Transverse colon (tissue), 4 donors: ENCODE measurements at regions not wholly inside any gene's neighbourhood (a gene's known extent, or its start where the extent isn't known, plus 50 kb on each side); places are given as distances from the start of the nearest gene placed in this dataset.

Experiments used
- DNase-seq: peaks from one replicate; pipeline ENCODE4 v3.0.0-alpha.2; 2019
- H3K27ac ChIP-seq, 4 donors: fragments of 200-600 bp; sonication (generic); 2 replicates each; pipeline ENCODE4 v1.5.1; 2016 to 2018; ENCODE audit warnings: inconsistent platforms in 4 of 4
- H3K27me3 ChIP-seq: fragments of 200-600 bp; sonication (generic); 2 replicates; pipeline ENCODE4 v1.5.1; 2017; ENCODE audit warnings: inconsistent platforms
- H3K36me3 ChIP-seq, 4 donors: fragments of 200-600 bp; sonication (generic); 2 replicates each; pipeline ENCODE4 v1.5.1; 2017 to 2019; ENCODE audit warnings: inconsistent platforms in 4 of 4
- H3K4me1 ChIP-seq, 4 donors: fragments of 200-600 bp; sonication (generic); 2 replicates each; pipeline ENCODE4 v1.5.1; 2017 to 2020; ENCODE audit warnings: inconsistent platforms in 4 of 4
- H3K4me3 ChIP-seq, 4 donors: fragments of 200-600 bp; sonication (generic); 1 replicate in 1 of 4; 2 replicates in 3 of 4; pipeline versions ENCODE4 v1.5.1 to v1.6.1; 2017 to 2019; ENCODE audit warnings: inconsistent platforms in 4 of 4
- H3K9me3 ChIP-seq, 2 donors: fragments of 200-600 bp; sonication (generic); 2 replicates each; pipeline ENCODE4 v1.5.1; 2017 to 2019; ENCODE audit warnings: inconsistent platforms in 2 of 2
- CTCF ChIP-seq, 5 experiments: fragments of 200-600 bp in 3 of 5; fragments of 450-650 bp in 2 of 5; sonication (generic) in 3 of 5; IDR thresholded peaks; 1 replicate in 2 of 5; 2 replicates in 3 of 5; pipeline ENCODE4 v1.5.1; 2016 to 2017; ENCODE audit warnings: antibody characterized with exemption in 5 of 5, inconsistent platforms in 3 of 5, mild to moderate bottlenecking in 2 of 5, moderate library complexity in 1 of 5
- EP300 ChIP-seq: sonication (generic); formaldehyde crosslinking; IDR thresholded peaks from one replicate; pipeline ENCODE4 v1.6.1; 2017; ENCODE audit warnings: antibody characterized with exemption, low read depth
- POLR2A ChIP-seq: fragments of 450-650 bp; IDR thresholded peaks from one replicate; pipeline ENCODE4 v1.6.1; 2016; ENCODE audit warnings: antibody characterized with exemption, mild to moderate bottlenecking, moderate library complexity
- POLR2AphosphoS5 ChIP-seq, 3 donors: sonication (generic); formaldehyde crosslinking; IDR thresholded peaks; one replicate each; pipeline ENCODE4 v1.6.1; 2016; ENCODE audit warnings: antibody characterized with exemption in 3 of 3
- WGBS, 2 donors: methylation state at CpG; one replicate each; pipeline ENCODE4 v1.1.5; 2018; ENCODE audit warnings: low coverage in 1 of 2; 5-methylcytosine and 5-hydroxymethylcytosine counted together
- in situ Hi-C, 4 donors: fragments of 200-750 bp; cut with MboI; loops; one replicate each; pipeline versions ENCODE4 v1.15.0 to v1.15.1; 2017; ENCODE audit warnings: low sequenced_read_pairs in 3 of 4, low pct_ligation_motif_present in 1 of 4, low pct_unique_long_range_greater_than_20kb in 1 of 4
- intact Hi-C: fragments of 100-400 bp; cut with DNase I; formaldehyde crosslinking; loops from one replicate; pipeline ENCODE4 v1.15.1; 2023; ENCODE audit warnings: low total_unique reads

GRCh38 chr5:145221416-145221815 lies 613.7 kb downstream of the PRELID2 start:
- no peaks in the 10 kb centered on the region for H3K27me3 ChIP-seq
- no peaks in the 10 kb centered on the region for H3K4me1 ChIP-seq
- WGBS, 2 donors, result 83 to 94% methylated on average over 1 of the region's 1 CpG
- H3K9me3 ChIP-seq, result no peaks in the 10 kb centered on the region
- no peak for TF ChIP-seq EP300
- TF ChIP-seq CTCF (IDR thresholded peaks at IDR 0.05), result no peak
- TF ChIP-seq POLR2A, result no peak
- TF ChIP-seq POLR2AphosphoS5 (IDR thresholded peaks at IDR 0.05), result no peak
- in situ Hi-C loops (no loop called here), intact Hi-C loops (no loop called here)
- no peak for DNase-seq
- H3K36me3 ChIP-seq, result no peaks in the 10 kb centered on the region
- H3K27ac ChIP-seq, result no peak overlapping the region
- no peak overlapping the region for H3K4me3 ChIP-seq

GRCh38 chr5:145220481-145220880 lies 614.7 kb downstream of the PRELID2 start:
- no peak overlapping the region for H3K4me3 ChIP-seq
- H3K4me1 ChIP-seq, result no peaks in the 10 kb centered on the region
- no peaks in the 10 kb centered on the region for H3K36me3 ChIP-seq
- 83 to 86% methylated on average over 4 to 5 of the region's 5 CpGs for WGBS, 2 donors
- no peaks in the 10 kb centered on the region for H3K9me3 ChIP-seq
- H3K27me3 ChIP-seq, result no peaks in the 10 kb centered on the region
- intact Hi-C loops (no loop called here), in situ Hi-C loops (no loop called here)
- TF ChIP-seq POLR2A, result no peak
- no peak for TF ChIP-seq POLR2AphosphoS5 (IDR thresholded peaks at IDR 0.05)
- no peak for TF ChIP-seq EP300
- TF ChIP-seq CTCF (IDR thresholded peaks at IDR 0.05), result no peak
- H3K27ac ChIP-seq, result no peak overlapping the region
- no peak for DNase-seq

- no peaks in the 10 kb centered on the region for H3K4me1 ChIP-seq
Measured at GRCh38 chr5:145218982-145219381, 616.2 kb downstream of the PRELID2 start.

GRCh38 chr5:145218019-145218418 lies 617.1 kb downstream of the PRELID2 start:
- in situ Hi-C loops (no loop called here), intact Hi-C loops (no loop called here)
- no peak overlapping the region for H3K27ac ChIP-seq
- TF ChIP-seq EP300 (no peak), POLR2A (no peak), CTCF (IDR thresholded peaks at IDR 0.05) (no peak), POLR2AphosphoS5 (IDR thresholded peaks at IDR 0.05) (no peak)
- H3K4me1 ChIP-seq, result no peaks in the 10 kb centered on the region
- no peaks in the 10 kb centered on the region for H3K27me3 ChIP-seq
- WGBS, 2 donors, result 64 to 75% methylated on average over 3 of the region's 3 CpGs
- no peaks in the 10 kb centered on the region for H3K9me3 ChIP-seq
- H3K36me3 ChIP-seq, result no peaks in the 10 kb centered on the region
- DNase-seq, result no peak
- no peak overlapping the region for H3K4me3 ChIP-seq

More at GRCh38 chr5:145218982-145219381, 616.2 kb downstream of the PRELID2 start:
- Histone ChIP-seq H3K27ac (no peak overlapping the region), H3K9me3 (no peaks in the 10 kb centered on the region), H3K27me3 (no peaks in the 10 kb centered on the region), H3K4me3 (no peak overlapping the region), H3K36me3 (no peaks in the 10 kb centered on the region)
- TF ChIP-seq POLR2A, result no peak
- TF ChIP-seq EP300, result no peak
- TF ChIP-seq CTCF (IDR thresholded peaks at IDR 0.05), result no peak
- TF ChIP-seq POLR2AphosphoS5 (IDR thresholded peaks at IDR 0.05), result no peak
- DNase-seq, result no peak
- in situ Hi-C loops (no loop called here), intact Hi-C loops (no loop called here)
- 74 to 84% methylated on average over 1 of the region's 1 CpG for WGBS, 2 donors
